Astrocyte (in vitro differentiated cells and primary cell): ENCODE measurements at regions not wholly inside any gene's neighbourhood (a gene's known extent, or its start where the extent isn't known, plus 50 kb on each side); places are given as distances from the start of the nearest gene placed in this dataset.

ENCODE experiments used
- EZH2 ChIP-seq: IDR thresholded peaks from 2 replicates; pipeline ENCODE4 v1.6.1; 2012; ENCODE audit warnings: mild to moderate bottlenecking, low read length, inconsistent platforms; ENCODE audit not compliant: insufficient read depth
- TF ChIP-seq, protein P1 (sequence below): IDR thresholded peaks from 2 replicates; pipeline ENCODE4 v1.5.1; 2011; ENCODE audit warnings: low read depth, mild to moderate bottlenecking, inconsistent platforms, low read length, moderate library complexity; ENCODE audit not compliant: insufficient read depth

GRCh38 chr11:32210556-32210955, 119.7 kb downstream of the RCN1 start:
- TF ChIP-seq, protein P1, sequence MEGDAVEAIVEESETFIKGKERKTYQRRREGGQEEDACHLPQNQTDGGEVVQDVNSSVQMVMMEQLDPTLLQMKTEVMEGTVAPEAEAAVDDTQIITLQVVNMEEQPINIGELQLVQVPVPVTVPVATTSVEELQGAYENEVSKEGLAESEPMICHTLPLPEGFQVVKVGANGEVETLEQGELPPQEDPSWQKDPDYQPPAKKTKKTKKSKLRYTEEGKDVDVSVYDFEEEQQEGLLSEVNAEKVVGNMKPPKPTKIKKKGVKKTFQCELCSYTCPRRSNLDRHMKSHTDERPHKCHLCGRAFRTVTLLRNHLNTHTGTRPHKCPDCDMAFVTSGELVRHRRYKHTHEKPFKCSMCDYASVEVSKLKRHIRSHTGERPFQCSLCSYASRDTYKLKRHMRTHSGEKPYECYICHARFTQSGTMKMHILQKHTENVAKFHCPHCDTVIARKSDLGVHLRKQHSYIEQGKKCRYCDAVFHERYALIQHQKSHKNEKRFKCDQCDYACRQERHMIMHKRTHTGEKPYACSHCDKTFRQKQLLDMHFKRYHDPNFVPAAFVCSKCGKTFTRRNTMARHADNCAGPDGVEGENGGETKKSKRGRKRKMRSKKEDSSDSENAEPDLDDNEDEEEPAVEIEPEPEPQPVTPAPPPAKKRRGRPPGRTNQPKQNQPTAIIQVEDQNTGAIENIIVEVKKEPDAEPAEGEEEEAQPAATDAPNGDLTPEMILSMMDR = no peak
- no peak for TF ChIP-seq EZH2
